Peyer's patch (tissue), 4 donors: ENCODE measurements at regions not wholly inside any gene's neighbourhood (a gene's known extent, or its start where the extent isn't known, plus 50 kb on each side); places are given as distances from the start of the nearest gene placed in this dataset.
"Not testable (repeated sequence)": the region's sequence is repeated elsewhere in the genome, so short reads cannot be mapped to it uniquely, and the experiment has no call there.

Source experiments
- DNase-seq, 3 donors: peaks; one replicate each; pipeline ENCODE4 v3.0.0-alpha.2; 2017 to 2019
- H3K27ac ChIP-seq, 4 donors: fragments of 200-600 bp; sonication (generic); one replicate each; pipeline ENCODE4 v1.5.1; 2016 to 2019
- H3K27me3 ChIP-seq, 2 donors: fragments of 200-600 bp; sonication (generic); one replicate each; pipeline ENCODE4 v1.5.1; 2019
- H3K36me3 ChIP-seq, 3 donors: fragments of 200-600 bp; sonication (generic); one replicate each; pipeline ENCODE4 v1.5.1; 2016 to 2019
- H3K4me1 ChIP-seq, 4 donors: fragments of 200-600 bp; sonication (generic); one replicate each; pipeline ENCODE4 v1.5.1; 2016 to 2019
- H3K4me3 ChIP-seq, 4 donors: fragments of 200-600 bp; sonication (generic); 1 replicate in 3 of 4; 2 replicates in 1 of 4; pipeline ENCODE4 v1.5.1; 2016 to 2019; ENCODE audit warnings: mild to moderate bottlenecking in 1 of 4
- H3K9me3 ChIP-seq, 4 donors: fragments of 200-600 bp; sonication (generic); one replicate each; pipeline ENCODE4 v1.5.1; 2016 to 2019; ENCODE audit warnings: mild to moderate bottlenecking in 1 of 4
- POLR2A ChIP-seq, 2 donors: fragments of 450-650 bp; IDR thresholded peaks; one replicate each; pipeline ENCODE4 v1.5.1; 2017; ENCODE audit warnings: antibody characterized with exemption in 2 of 2, mild to moderate bottlenecking in 2 of 2, moderate library complexity in 2 of 2
- TF ChIP-seq, protein P1 (sequence below), 6 experiments: fragments of 450-650 bp in 4 of 6; fragments of 200-600 bp in 2 of 6; sonication (generic) in 1 of 6; IDR thresholded peaks; one replicate each; pipeline ENCODE4 v1.5.1; 2017 to 2019; ENCODE audit warnings: antibody characterized with exemption in 6 of 6, mild to moderate bottlenecking in 3 of 6, moderate library complexity in 1 of 6

GRCh38 chr4:144423930-144424329 is 222.0 kb upstream of the HHIP start:
- TF ChIP-seq, protein P1, sequence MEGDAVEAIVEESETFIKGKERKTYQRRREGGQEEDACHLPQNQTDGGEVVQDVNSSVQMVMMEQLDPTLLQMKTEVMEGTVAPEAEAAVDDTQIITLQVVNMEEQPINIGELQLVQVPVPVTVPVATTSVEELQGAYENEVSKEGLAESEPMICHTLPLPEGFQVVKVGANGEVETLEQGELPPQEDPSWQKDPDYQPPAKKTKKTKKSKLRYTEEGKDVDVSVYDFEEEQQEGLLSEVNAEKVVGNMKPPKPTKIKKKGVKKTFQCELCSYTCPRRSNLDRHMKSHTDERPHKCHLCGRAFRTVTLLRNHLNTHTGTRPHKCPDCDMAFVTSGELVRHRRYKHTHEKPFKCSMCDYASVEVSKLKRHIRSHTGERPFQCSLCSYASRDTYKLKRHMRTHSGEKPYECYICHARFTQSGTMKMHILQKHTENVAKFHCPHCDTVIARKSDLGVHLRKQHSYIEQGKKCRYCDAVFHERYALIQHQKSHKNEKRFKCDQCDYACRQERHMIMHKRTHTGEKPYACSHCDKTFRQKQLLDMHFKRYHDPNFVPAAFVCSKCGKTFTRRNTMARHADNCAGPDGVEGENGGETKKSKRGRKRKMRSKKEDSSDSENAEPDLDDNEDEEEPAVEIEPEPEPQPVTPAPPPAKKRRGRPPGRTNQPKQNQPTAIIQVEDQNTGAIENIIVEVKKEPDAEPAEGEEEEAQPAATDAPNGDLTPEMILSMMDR (IDR thresholded peaks at IDR 0.05): no peak
- TF ChIP-seq POLR2A (IDR thresholded peaks at IDR 0.05): no peak
- H3K4me3 ChIP-seq: no peak overlapping the region

DNA sequence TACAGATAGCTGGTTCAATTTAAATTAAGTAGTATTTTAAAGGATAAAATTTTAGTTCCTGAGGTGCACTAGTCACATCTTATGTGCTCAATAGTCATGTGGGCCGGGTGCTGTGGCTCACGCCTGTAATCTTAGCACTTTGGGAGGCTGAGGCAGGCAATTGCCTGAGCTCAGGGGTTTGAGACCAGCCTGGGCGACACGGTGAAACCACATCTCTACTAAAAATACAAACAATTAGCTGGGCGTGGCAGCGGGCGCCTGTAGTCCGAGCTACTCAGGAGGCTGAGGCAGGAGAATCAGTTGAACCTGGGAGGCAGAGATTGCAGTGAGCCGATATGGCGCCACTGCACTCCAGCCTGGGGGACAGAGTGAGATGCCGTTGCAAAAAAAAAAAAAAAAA is 219.9 kb upstream of the HHIP start:
- H3K9me3 ChIP-seq, H3K27ac ChIP-seq, DNase-seq, H3K36me3 ChIP-seq, H3K4me1 ChIP-seq, H3K27me3 ChIP-seq, H3K4me3 ChIP-seq: not testable (repeated sequence)

More at GRCh38 chr4:144423930-144424329, 222.0 kb upstream of the HHIP start:
- Histone ChIP-seq H3K36me3 (no peaks in the 10 kb centered on the region), H3K4me1 (no peaks in the 10 kb centered on the region), H3K27ac (no peak overlapping the region), H3K27me3 (no peaks in the 10 kb centered on the region), H3K9me3 (no peaks in the 10 kb centered on the region)
- no peak for DNase-seq

- no peaks in the 10 kb centered on the region for H3K36me3 ChIP-seq
- no peak overlapping the region for H3K4me3 ChIP-seq
- no peak overlapping the region for H3K27ac ChIP-seq
- no peak for TF ChIP-seq POLR2A (IDR thresholded peaks at IDR 0.05)
- TF ChIP-seq, protein P1 (IDR thresholded peaks at IDR 0.05): no peak
- H3K27me3 ChIP-seq: no peaks in the 10 kb centered on the region
- H3K9me3 ChIP-seq: no peaks in the 10 kb centered on the region
- DNase-seq: no peak
- no peaks in the 10 kb centered on the region for H3K4me1 ChIP-seq
Measured at GRCh38 chr4:144442713-144443112, 203.2 kb upstream of the HHIP start.

GRCh38 chr4:144449611-144450010 is 196.3 kb upstream of the HHIP start:
- DNase-seq: no peak

DNA sequence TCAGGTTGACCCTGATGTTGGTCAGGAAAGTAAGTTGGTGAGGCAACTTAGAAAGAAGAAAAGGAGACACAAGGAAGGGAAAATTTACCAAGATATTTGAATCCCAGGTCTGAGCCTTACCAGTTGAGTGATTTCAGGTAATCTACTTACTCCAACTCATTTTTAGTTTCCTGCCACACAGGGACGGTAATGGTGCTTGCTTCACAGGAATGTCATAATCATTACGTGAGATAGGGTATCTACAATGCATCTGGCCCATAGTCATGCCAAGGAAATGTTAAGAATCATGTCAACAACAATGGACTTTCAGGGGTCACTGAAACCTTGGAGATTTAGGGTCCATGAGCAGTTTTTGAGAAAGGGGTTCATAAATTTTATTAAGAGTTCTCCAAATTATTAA is 195.4 kb upstream of the HHIP start:
- Histone ChIP-seq H3K4me1 (no peaks in the 10 kb centered on the region), H3K27me3 (no peaks in the 10 kb centered on the region), H3K36me3 (no peaks in the 10 kb centered on the region), H3K4me3 (no peak overlapping the region), H3K27ac (no peak overlapping the region), H3K9me3 (no peaks in the 10 kb centered on the region)
- no peak for TF ChIP-seq POLR2A (IDR thresholded peaks at IDR 0.05)
- TF ChIP-seq, protein P1 (IDR thresholded peaks at IDR 0.05): no peak
- no peak for DNase-seq

More at GRCh38 chr4:144449611-144450010, 196.3 kb upstream of the HHIP start:
- Histone ChIP-seq H3K9me3 (no peaks in the 10 kb centered on the region), H3K36me3 (no peaks in the 10 kb centered on the region), H3K4me1 (no peaks in the 10 kb centered on the region), H3K27me3 (no peaks in the 10 kb centered on the region), H3K4me3 (no peak overlapping the region), H3K27ac (no peak overlapping the region)
- TF ChIP-seq POLR2A (IDR thresholded peaks at IDR 0.05): no peak
- TF ChIP-seq, protein P1 (IDR thresholded peaks at IDR 0.05): no peak

DNA sequence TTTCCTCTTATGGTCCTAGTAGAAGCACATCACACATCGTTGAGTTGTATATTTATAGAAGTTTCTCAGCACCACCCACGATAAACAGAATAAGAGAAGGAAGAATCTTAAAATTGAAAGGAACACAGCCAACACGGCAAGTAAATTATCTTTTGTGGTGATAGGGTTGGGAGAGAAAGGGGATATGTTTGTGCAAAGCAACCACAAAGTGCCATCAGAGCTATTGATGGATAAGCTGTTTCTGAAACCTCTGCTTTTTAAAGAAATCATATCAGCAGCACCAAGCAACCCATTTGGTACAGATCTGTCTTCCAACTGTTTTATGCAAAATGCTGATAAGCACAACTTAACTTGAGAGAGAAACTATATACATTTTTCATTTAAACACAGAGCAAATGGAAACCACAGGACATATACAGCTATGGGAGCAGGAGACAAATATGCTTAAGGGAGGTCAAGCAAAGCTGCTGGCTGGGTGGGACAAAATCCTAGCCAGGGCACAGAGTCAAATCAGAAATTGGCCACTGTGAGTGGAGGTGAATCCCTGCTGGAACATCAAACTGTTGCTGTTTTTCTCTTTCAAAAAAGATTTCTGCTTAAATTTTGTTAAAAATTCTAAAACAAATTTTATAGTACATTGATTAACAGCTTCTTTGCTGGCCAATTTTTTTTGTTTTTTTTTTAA is 194.0 kb upstream of the HHIP start:
- H3K4me1 ChIP-seq: no peaks in the 10 kb centered on the region
- no peak overlapping the region for H3K27ac ChIP-seq
- H3K9me3 ChIP-seq: no peaks in the 10 kb centered on the region
- H3K4me3 ChIP-seq: no peak overlapping the region
- no peaks in the 10 kb centered on the region for H3K27me3 ChIP-seq
- TF ChIP-seq POLR2A (IDR thresholded peaks at IDR 0.05): no peak
- TF ChIP-seq, protein P1 (IDR thresholded peaks at IDR 0.05): no peak
- no peak for DNase-seq
- no peaks in the 10 kb centered on the region for H3K36me3 ChIP-seq
